ENCODE measurements at regions not wholly inside any gene's neighbourhood (a gene's known extent, or its start where the extent isn't known, plus 50 kb on each side); places are given as distances from the start of the nearest gene placed in this dataset.

DNA sequence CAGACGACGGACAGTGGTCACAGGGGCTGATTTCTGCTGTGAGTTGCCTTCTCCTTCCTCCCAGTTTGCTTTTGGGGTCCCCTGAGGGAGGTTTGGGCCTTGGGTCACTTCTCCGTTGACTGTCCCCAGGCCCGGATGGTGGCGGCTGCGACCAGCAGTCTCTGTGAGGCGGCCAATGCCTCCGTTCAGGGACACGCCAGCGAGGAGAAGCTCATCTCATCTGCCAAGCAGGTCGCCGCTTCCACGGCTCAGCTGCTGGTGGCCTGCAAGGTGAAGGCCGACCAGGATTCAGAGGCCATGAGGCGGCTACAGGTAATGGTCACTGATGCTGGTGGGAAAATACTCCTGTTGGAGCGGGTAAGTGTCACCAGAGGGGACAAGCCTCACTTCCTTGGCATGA is 206.8 kb upstream of the TPM1 start:
- TF ChIP-seq, protein P1, sequence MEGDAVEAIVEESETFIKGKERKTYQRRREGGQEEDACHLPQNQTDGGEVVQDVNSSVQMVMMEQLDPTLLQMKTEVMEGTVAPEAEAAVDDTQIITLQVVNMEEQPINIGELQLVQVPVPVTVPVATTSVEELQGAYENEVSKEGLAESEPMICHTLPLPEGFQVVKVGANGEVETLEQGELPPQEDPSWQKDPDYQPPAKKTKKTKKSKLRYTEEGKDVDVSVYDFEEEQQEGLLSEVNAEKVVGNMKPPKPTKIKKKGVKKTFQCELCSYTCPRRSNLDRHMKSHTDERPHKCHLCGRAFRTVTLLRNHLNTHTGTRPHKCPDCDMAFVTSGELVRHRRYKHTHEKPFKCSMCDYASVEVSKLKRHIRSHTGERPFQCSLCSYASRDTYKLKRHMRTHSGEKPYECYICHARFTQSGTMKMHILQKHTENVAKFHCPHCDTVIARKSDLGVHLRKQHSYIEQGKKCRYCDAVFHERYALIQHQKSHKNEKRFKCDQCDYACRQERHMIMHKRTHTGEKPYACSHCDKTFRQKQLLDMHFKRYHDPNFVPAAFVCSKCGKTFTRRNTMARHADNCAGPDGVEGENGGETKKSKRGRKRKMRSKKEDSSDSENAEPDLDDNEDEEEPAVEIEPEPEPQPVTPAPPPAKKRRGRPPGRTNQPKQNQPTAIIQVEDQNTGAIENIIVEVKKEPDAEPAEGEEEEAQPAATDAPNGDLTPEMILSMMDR (IDR thresholded peaks at IDR 0.05), result no peak
- TF ChIP-seq POLR2A (IDR thresholded peaks at IDR 0.05), result no peak

Data from heart left ventricle (tissue), 13 donors.